Upper lobe of left lung (tissue), 4 donors: ENCODE measurements at regions not wholly inside any gene's neighbourhood (a gene's known extent, or its start where the extent isn't known, plus 50 kb on each side); places are given as distances from the start of the nearest gene placed in this dataset.
"Not testable (repeated sequence)": the region's sequence is repeated elsewhere in the genome, so short reads cannot be mapped to it uniquely, and the experiment has no call there.

Experiments
- EP300 ChIP-seq, 4 donors: sonication (generic); formaldehyde crosslinking; IDR thresholded peaks; one replicate each; pipeline ENCODE4 v1.5.1; 2017; ENCODE audit warnings: antibody characterized with exemption in 4 of 4, control low read depth in 2 of 4
- POLR2A ChIP-seq, 4 donors: fragments of 450-650 bp; IDR thresholded peaks; one replicate each; pipeline ENCODE4 v1.5.1; 2016 to 2017; ENCODE audit warnings: antibody characterized with exemption in 4 of 4, mild to moderate bottlenecking in 2 of 4
- TF ChIP-seq, protein P1 (sequence below), 6 experiments: fragments of 450-650 bp in 4 of 6; fragments of 200-600 bp in 2 of 6; sonication (generic) in 2 of 6; IDR thresholded peaks; one replicate each; pipeline ENCODE4 v1.5.1; 2016 to 2019; ENCODE audit warnings: antibody characterized with exemption in 6 of 6

GRCh38 chr3:40907907-40908465 is 291.3 kb upstream of the CTNNB1 start:
- TF ChIP-seq, protein P1, sequence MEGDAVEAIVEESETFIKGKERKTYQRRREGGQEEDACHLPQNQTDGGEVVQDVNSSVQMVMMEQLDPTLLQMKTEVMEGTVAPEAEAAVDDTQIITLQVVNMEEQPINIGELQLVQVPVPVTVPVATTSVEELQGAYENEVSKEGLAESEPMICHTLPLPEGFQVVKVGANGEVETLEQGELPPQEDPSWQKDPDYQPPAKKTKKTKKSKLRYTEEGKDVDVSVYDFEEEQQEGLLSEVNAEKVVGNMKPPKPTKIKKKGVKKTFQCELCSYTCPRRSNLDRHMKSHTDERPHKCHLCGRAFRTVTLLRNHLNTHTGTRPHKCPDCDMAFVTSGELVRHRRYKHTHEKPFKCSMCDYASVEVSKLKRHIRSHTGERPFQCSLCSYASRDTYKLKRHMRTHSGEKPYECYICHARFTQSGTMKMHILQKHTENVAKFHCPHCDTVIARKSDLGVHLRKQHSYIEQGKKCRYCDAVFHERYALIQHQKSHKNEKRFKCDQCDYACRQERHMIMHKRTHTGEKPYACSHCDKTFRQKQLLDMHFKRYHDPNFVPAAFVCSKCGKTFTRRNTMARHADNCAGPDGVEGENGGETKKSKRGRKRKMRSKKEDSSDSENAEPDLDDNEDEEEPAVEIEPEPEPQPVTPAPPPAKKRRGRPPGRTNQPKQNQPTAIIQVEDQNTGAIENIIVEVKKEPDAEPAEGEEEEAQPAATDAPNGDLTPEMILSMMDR (IDR thresholded peaks at IDR 0.05): not testable (repeated sequence)
- not testable (repeated sequence) for TF ChIP-seq POLR2A, EP300 (IDR thresholded peaks at IDR 0.05)
